DND-41 (cell line): ENCODE measurements at regions not wholly inside any gene's neighbourhood (a gene's known extent, or its start where the extent isn't known, plus 50 kb on each side); places are given as distances from the start of the nearest gene placed in this dataset.

Experiments used
- ATAC-seq: fragments of 200-7000 bp; cut with Tn5 transposase; 3 replicates; pipeline ENCODE4 v1.9.1; 2021; ENCODE audit warnings: low read depth; ENCODE audit not compliant: insufficient read depth
- DNase-seq: peaks from one replicate; pipeline ENCODE4 v3.0.0-alpha.2; 2020
- H2AFZ ChIP-seq: 2 replicates; pipeline ENCODE4 v1.6.0; 2012; ENCODE audit warnings: low read depth, low read length
- H3K27ac ChIP-seq: 2 replicates; pipeline ENCODE4 v1.5.1; 2012; ENCODE audit warnings: low read length, inconsistent platforms
- H3K27me3 ChIP-seq: fragments of 200-600 bp; sonication (generic); 2 replicates; pipeline ENCODE4 v1.6.0; 2012; ENCODE audit warnings: low read length, mild to moderate bottlenecking, inconsistent platforms; ENCODE audit not compliant: insufficient read depth, poor library complexity
- H3K36me3 ChIP-seq: 2 replicates; pipeline ENCODE4 v1.5.1; 2012; ENCODE audit warnings: low read length, inconsistent platforms; ENCODE audit not compliant: insufficient read depth
- H3K4me1 ChIP-seq: 2 replicates; pipeline ENCODE4 v1.5.1; 2012; ENCODE audit warnings: mild to moderate bottlenecking, low read length; ENCODE audit not compliant: insufficient read depth
- H3K4me2 ChIP-seq: 2 replicates; pipeline ENCODE4 v1.6.0; 2012; ENCODE audit warnings: mild to moderate bottlenecking, moderate library complexity, low read length, inconsistent platforms; ENCODE audit not compliant: insufficient read depth
- H3K4me3 ChIP-seq, 2 experiments: fragments of 200-600 bp in 1 of 2; shearing (Covaris generic) in 1 of 2; 2 replicates each; pipeline ENCODE4 v1.5.1; 2012 to 2016; ENCODE audit warnings: inconsistent platforms in 2 of 2, low read length in 2 of 2, mild to moderate bottlenecking in 2 of 2, low read depth in 1 of 2, moderate library complexity in 1 of 2
- H3K79me2 ChIP-seq: 2 replicates; pipeline ENCODE4 v1.6.0; 2012; ENCODE audit warnings: low read length, inconsistent platforms; ENCODE audit not compliant: insufficient read depth
- H3K9ac ChIP-seq: 2 replicates; pipeline ENCODE4 v1.6.0; 2012; ENCODE audit warnings: low read depth, mild to moderate bottlenecking, inconsistent platforms, low read length, moderate library complexity
- H3K9me3 ChIP-seq: 2 replicates; pipeline ENCODE4 v1.5.1; 2012; ENCODE audit warnings: low read length, moderate library complexity, mild to moderate bottlenecking, inconsistent platforms; ENCODE audit not compliant: insufficient read depth, severe bottlenecking
- H4K20me1 ChIP-seq: 2 replicates; pipeline ENCODE4 v1.6.0; 2012; ENCODE audit warnings: low read length; ENCODE audit not compliant: insufficient read depth
- CTCF ChIP-seq: IDR thresholded peaks from 2 replicates; pipeline ENCODE4 v1.5.1; 2012; ENCODE audit warnings: borderline replicate concordance, low read length, moderate library complexity, mild to moderate bottlenecking; ENCODE audit not compliant: poor library complexity, severe bottlenecking; ENCODE audit errors: extremely low read depth
- EZH2 ChIP-seq: IDR thresholded peaks from 3 replicates; pipeline ENCODE4 v1.6.1; 2012; ENCODE audit warnings: borderline replicate concordance, low read depth, mild to moderate bottlenecking, moderate library complexity, low read length, inconsistent platforms; ENCODE audit not compliant: severe bottlenecking

- no peak overlapping the region for H3K4me3 ChIP-seq
- no peak overlapping the region for H2AFZ ChIP-seq
- no peaks in the 10 kb centered on the region for H3K36me3 ChIP-seq
- H3K27me3 ChIP-seq, result no peaks in the 10 kb centered on the region
- no peaks in the 10 kb centered on the region for H3K4me1 ChIP-seq
- H3K27ac ChIP-seq, result no peak overlapping the region
- no peak overlapping the region for H3K4me2 ChIP-seq
- ATAC-seq, result no peak
- no peaks in the 10 kb centered on the region for H3K79me2 ChIP-seq
- H3K9ac ChIP-seq, result no peak overlapping the region
- H4K20me1 ChIP-seq, result no peaks in the 10 kb centered on the region
- TF ChIP-seq CTCF (no peak), EZH2 (no peak)
- no peak for DNase-seq
- H3K9me3 ChIP-seq, result no peaks in the 10 kb centered on the region
Measured at GRCh38 chr12:75568801-75569200, 57.4 kb upstream of the KRR1 start.

GRCh38 chr12:75568393-75568792 is 57.0 kb upstream of the KRR1 start:
- DNase-seq (no peak), ATAC-seq (no peak)
- no peaks in the 10 kb centered on the region for H3K36me3 ChIP-seq
- no peaks in the 10 kb centered on the region for H3K27me3 ChIP-seq
- H3K9me3 ChIP-seq, result no peaks in the 10 kb centered on the region
- no peak overlapping the region for H3K27ac ChIP-seq
- no peaks in the 10 kb centered on the region for H3K79me2 ChIP-seq
- no peak overlapping the region for H3K4me3 ChIP-seq
- H2AFZ ChIP-seq, result no peak overlapping the region
- no peak overlapping the region for H3K9ac ChIP-seq
- H3K4me2 ChIP-seq, result no peak overlapping the region
- no peaks in the 10 kb centered on the region for H4K20me1 ChIP-seq
- H3K4me1 ChIP-seq, result no peaks in the 10 kb centered on the region
- TF ChIP-seq EZH2, result no peak
- TF ChIP-seq CTCF, result no peak

- H3K4me1 ChIP-seq, result peaks cover 6% of the 10 kb centered on the region
- no peak overlapping the region for H2AFZ ChIP-seq
- no peak overlapping the region for H3K27ac ChIP-seq
- H3K9ac ChIP-seq, result no peak overlapping the region
- no peaks in the 10 kb centered on the region for H4K20me1 ChIP-seq
- no peak for DNase-seq
- no peaks in the 10 kb centered on the region for H3K27me3 ChIP-seq
- H3K4me3 ChIP-seq, result no peak overlapping the region
- no peak overlapping the region for H3K4me2 ChIP-seq
- no peaks in the 10 kb centered on the region for H3K36me3 ChIP-seq
- no peak for ATAC-seq
- TF ChIP-seq EZH2 (no peak), CTCF (no peak)
- no peaks in the 10 kb centered on the region for H3K9me3 ChIP-seq
- H3K79me2 ChIP-seq, result no peaks in the 10 kb centered on the region
Measured at GRCh38 chr12:75565795-75566194, 54.4 kb upstream of the KRR1 start.

GRCh38 chr12:75564852-75565251 is 53.4 kb upstream of the KRR1 start:
- Histone ChIP-seq H3K27me3 (no peaks in the 10 kb centered on the region), H3K9me3 (no peaks in the 10 kb centered on the region), H4K20me1 (no peaks in the 10 kb centered on the region), H3K27ac (no peak overlapping the region), H3K79me2 (no peaks in the 10 kb centered on the region), H3K4me3 (no peak overlapping the region), H3K4me1 (peaks cover 6% of the 10 kb centered on the region), H2AFZ (no peak overlapping the region), H3K9ac (no peak overlapping the region), H3K4me2 (no peak overlapping the region), H3K36me3 (no peaks in the 10 kb centered on the region)
- ATAC-seq (no peak), DNase-seq (no peak)
- TF ChIP-seq EZH2, result no peak
- TF ChIP-seq CTCF, result no peak
